SJCRH30 (cell line): ENCODE measurements at regions not wholly inside any gene's neighbourhood (a gene's known extent, or its start where the extent isn't known, plus 50 kb on each side); places are given as distances from the start of the nearest gene placed in this dataset.
"Not testable (repeated sequence)": the region's sequence is repeated elsewhere in the genome, so short reads cannot be mapped to it uniquely, and the experiment has no call there.

Experiments used
- DNase-seq, 2 experiments: peaks; one replicate each; pipeline ENCODE4 v3.0.0-alpha.2; 2015 to 2020
- H3K27ac ChIP-seq: fragments of 250-450 bp; sonication (Bioruptor Pico); 2 replicates; pipeline ENCODE4 v1.5.1; 2020; ENCODE audit warnings: mild to moderate bottlenecking, moderate library complexity
- H3K27me3 ChIP-seq: fragments of 250-450 bp; sonication (Bioruptor Pico); 2 replicates; pipeline ENCODE4 v1.5.1; 2020; ENCODE audit warnings: mild to moderate bottlenecking, moderate library complexity
- H3K36me3 ChIP-seq: fragments of 250-450 bp; sonication (Bioruptor Pico); 2 replicates; pipeline ENCODE4 v1.5.1; 2020; ENCODE audit warnings: mild to moderate bottlenecking, moderate library complexity
- H3K4me1 ChIP-seq: fragments of 250-450 bp; sonication (Bioruptor Pico); 2 replicates; pipeline ENCODE4 v1.5.1; 2020; ENCODE audit warnings: mild to moderate bottlenecking, moderate library complexity
- H3K4me3 ChIP-seq: fragments of 250-450 bp; sonication (Bioruptor Pico); 2 replicates; pipeline ENCODE4 v1.5.1; 2020; ENCODE audit warnings: mild to moderate bottlenecking, moderate library complexity
- H3K9me3 ChIP-seq: fragments of 250-450 bp; sonication (Bioruptor Pico); replicated peaks from 2 replicates; pipeline ENCODE4 v1.5.1; 2020; ENCODE audit warnings: mild to moderate bottlenecking, moderate library complexity

GRCh38 chr13:38283346-38283745 is 66.3 kb upstream of the UFM1 start:
- Histone ChIP-seq H3K27me3 (no peaks in the 10 kb centered on the region), H3K4me1 (no peaks in the 10 kb centered on the region), H3K9me3 (no peaks in the 10 kb centered on the region), H3K27ac (no peak overlapping the region), H3K4me3 (no peak overlapping the region), H3K36me3 (no peaks in the 10 kb centered on the region)
- no peak for DNase-seq

- no peak overlapping the region for H3K4me3 ChIP-seq
- H3K27ac ChIP-seq, result no peak overlapping the region
- H3K27me3 ChIP-seq, result no peaks in the 10 kb centered on the region
- H3K4me1 ChIP-seq, result no peaks in the 10 kb centered on the region
- H3K9me3 ChIP-seq, result no peaks in the 10 kb centered on the region
- DNase-seq, result no peak
- no peaks in the 10 kb centered on the region for H3K36me3 ChIP-seq
Observed at GRCh38 chr13:38265132-38265497, 84.5 kb upstream of the UFM1 start.

- Histone ChIP-seq H3K27ac (no peak overlapping the region), H3K4me3 (no peak overlapping the region), H3K4me1 (no peaks in the 10 kb centered on the region), H3K27me3 (no peaks in the 10 kb centered on the region), H3K9me3 (no peaks in the 10 kb centered on the region), H3K36me3 (no peaks in the 10 kb centered on the region)
- DNase-seq, result peak in 1 of 2 experiments; percentile 1
Observed at GRCh38 chr13:38264363-38265131, 85.1 kb upstream of the UFM1 start.

- H3K36me3 ChIP-seq, result no peaks in the 10 kb centered on the region
- no peak overlapping the region for H3K4me3 ChIP-seq
- H3K27me3 ChIP-seq, result no peaks in the 10 kb centered on the region
- no peak overlapping the region for H3K27ac ChIP-seq
- no peak for DNase-seq
- H3K9me3 ChIP-seq, result no peaks in the 10 kb centered on the region
- no peaks in the 10 kb centered on the region for H3K4me1 ChIP-seq
Observed at GRCh38 chr13:38262211-38262610, 87.4 kb upstream of the UFM1 start.

GRCh38 chr13:38255600-38255999 is 94.1 kb upstream of the UFM1 start:
- Histone ChIP-seq H3K9me3 (no peaks in the 10 kb centered on the region), H3K27me3 (no peaks in the 10 kb centered on the region), H3K27ac (no peak overlapping the region), H3K4me3 (no peak overlapping the region), H3K36me3 (no peaks in the 10 kb centered on the region), H3K4me1 (no peaks in the 10 kb centered on the region)
- no peak for DNase-seq

GRCh38 chr13:38239874-38240273 is 109.8 kb upstream of the UFM1 start:
- Histone ChIP-seq H3K27ac (no peak overlapping the region), H3K36me3 (no peaks in the 10 kb centered on the region), H3K4me3 (no peak overlapping the region), H3K27me3 (no peaks in the 10 kb centered on the region; the same call in 1 of the 2 replicates), H3K4me1 (no peaks in the 10 kb centered on the region), H3K9me3 (no peaks in the 10 kb centered on the region)
- DNase-seq, result no peak

- no peaks in the 10 kb centered on the region for H3K9me3 ChIP-seq
- H3K4me3 ChIP-seq, result no peak overlapping the region
- no peak for DNase-seq
- H3K4me1 ChIP-seq, result no peaks in the 10 kb centered on the region
- no peaks in the 10 kb centered on the region for H3K36me3 ChIP-seq
- H3K27ac ChIP-seq, result no peak overlapping the region
- H3K27me3 ChIP-seq, result no peaks in the 10 kb centered on the region
Observed at GRCh38 chr13:38228322-38228721, 121.3 kb upstream of the UFM1 start.

GRCh38 chr13:38226496-38226895 is 123.2 kb upstream of the UFM1 start:
- Histone ChIP-seq H3K4me3 (no peak overlapping the region), H3K36me3 (no peaks in the 10 kb centered on the region), H3K9me3 (no peaks in the 10 kb centered on the region), H3K27me3 (no peaks in the 10 kb centered on the region), H3K27ac (no peak overlapping the region), H3K4me1 (no peaks in the 10 kb centered on the region)
- DNase-seq, result no peak

- H3K36me3 ChIP-seq, result no peaks in the 10 kb centered on the region
- H3K4me1 ChIP-seq, result 0 out of 2 replicates have a peak, but pooled peaks cover 3% of the 10 kb centered on the region
- no peaks in the 10 kb centered on the region for H3K27me3 ChIP-seq
- H3K4me3 ChIP-seq, result no peak overlapping the region
- no peaks in the 10 kb centered on the region for H3K9me3 ChIP-seq
- DNase-seq, result peak; percentile 13 to 46
- H3K27ac ChIP-seq, result no peak overlapping the region
Observed at GRCh38 chr13:38223089-38223488, 126.6 kb upstream of the UFM1 start.

- not testable (repeated sequence) for H3K27ac ChIP-seq, H3K27me3 ChIP-seq, H3K4me3 ChIP-seq, H3K36me3 ChIP-seq, H3K9me3 ChIP-seq, DNase-seq, H3K4me1 ChIP-seq
Observed at GRCh38 chr13:38221120-38221519, 128.5 kb upstream of the UFM1 start.

GRCh38 chr13:38216181-38216580 is 133.5 kb upstream of the UFM1 start:
- no peak overlapping the region for H3K4me3 ChIP-seq
- no peak for DNase-seq
- no peaks in the 10 kb centered on the region for H3K36me3 ChIP-seq
- H3K27ac ChIP-seq, result no peak overlapping the region
- no peaks in the 10 kb centered on the region for H3K27me3 ChIP-seq
- 0 out of 2 replicates have a peak, but pooled peaks cover 3% of the 10 kb centered on the region for H3K4me1 ChIP-seq
- no peaks in the 10 kb centered on the region for H3K9me3 ChIP-seq

GRCh38 chr13:38213314-38213713 is 136.3 kb upstream of the UFM1 start:
- DNase-seq, result no peak
- Histone ChIP-seq H3K27ac (no peak overlapping the region), H3K4me3 (no peak overlapping the region), H3K36me3 (no peaks in the 10 kb centered on the region), H3K4me1 (no peaks in the 10 kb centered on the region), H3K9me3 (no peaks in the 10 kb centered on the region), H3K27me3 (no peaks in the 10 kb centered on the region)

GRCh38 chr13:38210928-38211596 is 138.6 kb upstream of the UFM1 start:
- H3K4me1 ChIP-seq, result no peaks in the 10 kb centered on the region
- DNase-seq, result no peak
- H3K9me3 ChIP-seq, result no peaks in the 10 kb centered on the region
- H3K27me3 ChIP-seq, result no peaks in the 10 kb centered on the region
- no peaks in the 10 kb centered on the region for H3K36me3 ChIP-seq
- H3K27ac ChIP-seq, result no peak overlapping the region
- no peak overlapping the region for H3K4me3 ChIP-seq

GRCh38 chr13:38204556-38204955 is 145.1 kb upstream of the UFM1 start:
- no peak for DNase-seq
- no peaks in the 10 kb centered on the region for H3K36me3 ChIP-seq
- H3K9me3 ChIP-seq, result no peaks in the 10 kb centered on the region
- H3K27me3 ChIP-seq, result no peaks in the 10 kb centered on the region
- H3K27ac ChIP-seq, result no peak overlapping the region
- no peak overlapping the region for H3K4me3 ChIP-seq
- no peaks in the 10 kb centered on the region for H3K4me1 ChIP-seq

GRCh38 chr13:38202740-38203139 is 146.9 kb upstream of the UFM1 start:
- H3K9me3 ChIP-seq, result no peaks in the 10 kb centered on the region
- no peaks in the 10 kb centered on the region for H3K36me3 ChIP-seq
- H3K4me1 ChIP-seq, result no peaks in the 10 kb centered on the region
- no peaks in the 10 kb centered on the region for H3K27me3 ChIP-seq
- no peak for DNase-seq
- H3K4me3 ChIP-seq, result no peak overlapping the region
- no peak overlapping the region for H3K27ac ChIP-seq

GRCh38 chr13:38191016-38191415 is 158.6 kb upstream of the UFM1 start:
- H3K27me3 ChIP-seq, result no peaks in the 10 kb centered on the region
- no peak overlapping the region for H3K27ac ChIP-seq
- no peaks in the 10 kb centered on the region for H3K9me3 ChIP-seq
- H3K4me1 ChIP-seq, result peaks cover 6% of the 10 kb centered on the region; the same call in 1 of the 2 replicates
- DNase-seq, result no peak
- H3K36me3 ChIP-seq, result no peaks in the 10 kb centered on the region
- no peak overlapping the region for H3K4me3 ChIP-seq
